ENCODE measurements at regions not wholly inside any gene's neighbourhood (a gene's known extent, or its start where the extent isn't known, plus 50 kb on each side); places are given as distances from the start of the nearest gene placed in this dataset.
"Not testable (repeated sequence)": the region's sequence is repeated elsewhere in the genome, so short reads cannot be mapped to it uniquely, and the experiment has no call there.

GRCh38 chr2:199191461-199191860 lies 266.3 kb downstream of the SATB2 start:
- no peaks in the 10 kb centered on the region for H3K79me2 ChIP-seq (ENCODE audit: insufficient read depth, low read length)
- no peak overlapping the region for H3K4me3 ChIP-seq (ENCODE audit: insufficient read depth, low read depth, low read length)
- no peaks in the 10 kb centered on the region for H3K4me1 ChIP-seq (ENCODE audit: insufficient read depth, low read length)
- H4K20me1 ChIP-seq (ENCODE audit: insufficient read depth, low read length), result no peaks in the 10 kb centered on the region
- H3K9me3 ChIP-seq (ENCODE audit: insufficient read depth, low read depth, low read length), result no peaks in the 10 kb centered on the region
- Mint-ChIP-seq H3K36me3 (ENCODE audit: low read depth, unreplicated experiment) (no peaks in the 10 kb centered on the region), H3K27me3 (ENCODE audit: low read depth, unreplicated experiment) (no peaks in the 10 kb centered on the region), H3K27ac (ENCODE audit: unreplicated experiment) (no peak overlapping the region), H3K4me1 (ENCODE audit: low read depth, unreplicated experiment) (peaks cover 2% of the 10 kb centered on the region), H3K4me3 (ENCODE audit: unreplicated experiment) (no peak overlapping the region), H3K9me3 (ENCODE audit: unreplicated experiment) (no peaks in the 10 kb centered on the region)
- no peak for FAIRE-seq
- DNase-seq (ENCODE audit: low read depth), result no peak
- no peak overlapping the region for H3K27ac ChIP-seq (ENCODE audit: low read depth, low read length)
- peak overlapping the region; percentile 23 for H2AFZ ChIP-seq (ENCODE audit: low read depth, low read length)
- TF ChIP-seq EZH2 (IDR thresholded peaks at IDR 0.05; ENCODE audit: insufficient read depth, low read length) (no peak), CTCF (IDR thresholded peaks at IDR 0.05; ENCODE audit: insufficient read depth, low read depth, low read length) (no peak)
- H3K36me3 ChIP-seq (ENCODE audit: insufficient read depth, low read length), result no peaks in the 10 kb centered on the region
- H3K9ac ChIP-seq (ENCODE audit: low read length), result no peak overlapping the region
- no peaks in the 10 kb centered on the region for H3K27me3 ChIP-seq (ENCODE audit: insufficient read depth, low read length)
- H3K4me2 ChIP-seq (ENCODE audit: low read length), result no peak overlapping the region

GRCh38 chr2:199189229-199189628 lies 268.5 kb downstream of the SATB2 start:
- TF ChIP-seq CTCF (IDR thresholded peaks at IDR 0.05; ENCODE audit: insufficient read depth, low read depth, low read length) (no peak), EZH2 (IDR thresholded peaks at IDR 0.05; ENCODE audit: insufficient read depth, low read length) (no peak)
- Mint-ChIP-seq H3K36me3 (ENCODE audit: low read depth, unreplicated experiment) (no peaks in the 10 kb centered on the region), H3K4me3 (ENCODE audit: unreplicated experiment) (no peak overlapping the region), H3K9me3 (ENCODE audit: unreplicated experiment) (no peaks in the 10 kb centered on the region), H3K4me1 (ENCODE audit: low read depth, unreplicated experiment) (peaks cover 4% of the 10 kb centered on the region), H3K27ac (ENCODE audit: unreplicated experiment) (no peak overlapping the region), H3K27me3 (ENCODE audit: low read depth, unreplicated experiment) (no peaks in the 10 kb centered on the region)
- H3K9me3 ChIP-seq (ENCODE audit: insufficient read depth, low read depth, low read length), result no peaks in the 10 kb centered on the region
- H3K4me2 ChIP-seq (ENCODE audit: low read length), result no peak overlapping the region
- H3K36me3 ChIP-seq (ENCODE audit: insufficient read depth, low read length), result no peaks in the 10 kb centered on the region
- H3K27me3 ChIP-seq (ENCODE audit: insufficient read depth, low read length), result no peaks in the 10 kb centered on the region
- no peaks in the 10 kb centered on the region for H4K20me1 ChIP-seq (ENCODE audit: insufficient read depth, low read length)
- no peak overlapping the region for H2AFZ ChIP-seq (ENCODE audit: low read depth, low read length)
- FAIRE-seq (no peak), DNase-seq (ENCODE audit: low read depth) (no peak)
- no peaks in the 10 kb centered on the region for H3K79me2 ChIP-seq (ENCODE audit: insufficient read depth, low read length)
- no peak overlapping the region for H3K4me3 ChIP-seq (ENCODE audit: insufficient read depth, low read depth, low read length)
- no peak overlapping the region for H3K27ac ChIP-seq (ENCODE audit: low read depth, low read length)
- H3K9ac ChIP-seq (ENCODE audit: low read length), result no peak overlapping the region
- H3K4me1 ChIP-seq (ENCODE audit: insufficient read depth, low read length), result no peaks in the 10 kb centered on the region

- H3K27me3 Mint-ChIP-seq (ENCODE audit: low read depth, unreplicated experiment), result no peaks in the 10 kb centered on the region
- H3K36me3 Mint-ChIP-seq (ENCODE audit: low read depth, unreplicated experiment), result no peaks in the 10 kb centered on the region
- TF ChIP-seq CTCF (IDR thresholded peaks at IDR 0.05; ENCODE audit: insufficient read depth, low read depth, low read length) (no peak), EZH2 (IDR thresholded peaks at IDR 0.05; ENCODE audit: insufficient read depth, low read length) (no peak)
- Histone ChIP-seq H4K20me1 (ENCODE audit: insufficient read depth, low read length) (no peaks in the 10 kb centered on the region), H3K36me3 (ENCODE audit: insufficient read depth, low read length) (no peaks in the 10 kb centered on the region), H3K4me2 (ENCODE audit: low read length) (no peak overlapping the region), H2AFZ (ENCODE audit: low read depth, low read length) (no peak overlapping the region), H3K4me3 (ENCODE audit: insufficient read depth, low read depth, low read length) (no peak overlapping the region), H3K27me3 (ENCODE audit: insufficient read depth, low read length) (no peaks in the 10 kb centered on the region), H3K9me3 (ENCODE audit: insufficient read depth, low read depth, low read length) (no peaks in the 10 kb centered on the region), H3K9ac (ENCODE audit: low read length) (no peak overlapping the region), H3K4me1 (ENCODE audit: insufficient read depth, low read length) (no peaks in the 10 kb centered on the region), H3K27ac (ENCODE audit: low read depth, low read length) (no peak overlapping the region), H3K79me2 (ENCODE audit: insufficient read depth, low read length) (no peaks in the 10 kb centered on the region)
- peaks cover 4% of the 10 kb centered on the region for H3K4me1 Mint-ChIP-seq (ENCODE audit: low read depth, unreplicated experiment)
- H3K4me3 Mint-ChIP-seq (ENCODE audit: unreplicated experiment), result no peak overlapping the region
- FAIRE-seq (no peak), DNase-seq (ENCODE audit: low read depth) (no peak)
- no peaks in the 10 kb centered on the region for H3K9me3 Mint-ChIP-seq (ENCODE audit: unreplicated experiment)
- H3K27ac Mint-ChIP-seq (ENCODE audit: unreplicated experiment), result no peak overlapping the region
Observed at GRCh38 chr2:199186301-199186751, 271.4 kb downstream of the SATB2 start.

- FAIRE-seq; H2AFZ ChIP-seq (ENCODE audit: low read depth, low read length); H3K27me3 Mint-ChIP-seq (ENCODE audit: low read depth, unreplicated experiment); H4K20me1 ChIP-seq (ENCODE audit: insufficient read depth, low read length); H3K4me3 ChIP-seq (ENCODE audit: insufficient read depth, low read depth, low read length); H3K36me3 ChIP-seq (ENCODE audit: insufficient read depth, low read length); H3K27ac ChIP-seq (ENCODE audit: low read depth, low read length); H3K27ac Mint-ChIP-seq (ENCODE audit: unreplicated experiment); H3K4me3 Mint-ChIP-seq (ENCODE audit: unreplicated experiment); H3K79me2 ChIP-seq (ENCODE audit: insufficient read depth, low read length); H3K9me3 ChIP-seq (ENCODE audit: insufficient read depth, low read depth, low read length); H3K27me3 ChIP-seq (ENCODE audit: insufficient read depth, low read length); H3K4me1 ChIP-seq (ENCODE audit: insufficient read depth, low read length); H3K4me1 Mint-ChIP-seq (ENCODE audit: low read depth, unreplicated experiment); H3K9ac ChIP-seq (ENCODE audit: low read length); DNase-seq (ENCODE audit: low read depth); H3K9me3 Mint-ChIP-seq (ENCODE audit: unreplicated experiment); H3K36me3 Mint-ChIP-seq (ENCODE audit: low read depth, unreplicated experiment); H3K4me2 ChIP-seq (ENCODE audit: low read length): not testable (repeated sequence)
Observed at GRCh38 chr2:199185174-199185573, 272.6 kb downstream of the SATB2 start.
